CD14-positive monocyte (primary cell): ENCODE measurements at regions not wholly inside any gene's neighbourhood (a gene's known extent, or its start where the extent isn't known, plus 50 kb on each side); places are given as distances from the start of the nearest gene placed in this dataset.

ENCODE experiments used
- DNase-seq, 3 donors: peaks; one replicate each; pipeline ENCODE4 v3.0.0-alpha.2; 2011 to 2022
- H2AFZ ChIP-seq: 2 replicates; pipeline ENCODE4 v1.6.0; 2012; ENCODE audit warnings: mild to moderate bottlenecking, low read depth, low read length, inconsistent platforms; ENCODE audit not compliant: insufficient read depth, poor library complexity, severe bottlenecking
- H3K27ac ChIP-seq, 2 donors: 1 replicate in 1 of 2; 2 replicates in 1 of 2; pipeline ENCODE4 v1.5.1; 2012 to 2013; ENCODE audit warnings: low read length in 2 of 2, control low read depth in 1 of 2, inconsistent platforms in 1 of 2, low read depth in 1 of 2, mild to moderate bottlenecking in 1 of 2
- H3K27me3 ChIP-seq, 2 donors: one replicate each; pipeline versions ENCODE4 v1.6.0 to v1.6.1; 2011 to 2013; ENCODE audit warnings: low read length in 2 of 2; ENCODE audit not compliant: control insufficient read depth in 2 of 2, insufficient read depth in 2 of 2
- H3K36me3 ChIP-seq, 2 donors: replicated peaks in 1 of 2; 1 replicate in 1 of 2; 2 replicates in 1 of 2; pipeline versions ENCODE4 v1.5.1 to v1.6.1; 2012 to 2013; ENCODE audit warnings: low read length in 2 of 2, control low read depth in 1 of 2, inconsistent platforms in 1 of 2, mild to moderate bottlenecking in 1 of 2; ENCODE audit not compliant: insufficient read depth in 2 of 2, control insufficient read depth in 1 of 2
- H3K4me1 ChIP-seq, 2 donors: 1 replicate in 1 of 2; 2 replicates in 1 of 2; pipeline versions ENCODE4 v1.5.1 to v1.6.1; 2012 to 2013; ENCODE audit warnings: low read length in 2 of 2, control low read depth in 1 of 2, inconsistent platforms in 1 of 2, mild to moderate bottlenecking in 1 of 2, moderate library complexity in 1 of 2; ENCODE audit not compliant: insufficient read depth in 2 of 2, control insufficient read depth in 1 of 2
- H3K4me2 ChIP-seq: replicated peaks from 2 replicates; pipeline ENCODE3; 2012; ENCODE audit warnings: low read length, moderate library complexity, mild to moderate bottlenecking; ENCODE audit not compliant: poor library complexity, severe bottlenecking; ENCODE audit errors: extremely low read depth
- H3K4me3 ChIP-seq, 3 experiments: fragments of 200-600 bp in 1 of 3; sonication (generic) in 1 of 3; replicated peaks in 1 of 3; 1 replicate in 2 of 3; 2 replicates in 1 of 3; pipeline ENCODE4 v1.5.1; 2011 to 2013; ENCODE audit warnings: low read length in 3 of 3, mild to moderate bottlenecking in 3 of 3, control low read depth in 2 of 3, low read depth in 2 of 3, inconsistent platforms in 1 of 3, moderate library complexity in 1 of 3
- H3K79me2 ChIP-seq: 2 replicates; pipeline ENCODE4 v1.6.0; 2012; ENCODE audit warnings: mild to moderate bottlenecking, control low read depth, inconsistent platforms, low read length, moderate library complexity; ENCODE audit not compliant: insufficient read depth
- H3K9ac ChIP-seq: 2 replicates; pipeline ENCODE4 v1.6.0; 2017; ENCODE audit warnings: low read length, mild to moderate bottlenecking; ENCODE audit not compliant: insufficient read depth, poor library complexity, severe bottlenecking
- H3K9me3 ChIP-seq, 2 donors: replicated peaks in 1 of 2; 1 replicate in 1 of 2; 2 replicates in 1 of 2; pipeline versions ENCODE4 v1.5.1 to v1.6.1; 2012 to 2013; ENCODE audit warnings: low read length in 2 of 2, control low read depth in 1 of 2; ENCODE audit not compliant: control insufficient read depth in 1 of 2, insufficient read depth in 1 of 2
- H4K20me1 ChIP-seq: 2 replicates; pipeline ENCODE4 v1.6.0; 2012; ENCODE audit warnings: mild to moderate bottlenecking, low read length, control low read depth, moderate library complexity; ENCODE audit not compliant: insufficient read depth
- H3K27ac Mint-ChIP-seq, 7 donors: one replicate each; pipeline ENCODE4 v1.8.0; 2020; ENCODE audit warnings: mild to moderate bottlenecking in 7 of 7, mixed read lengths in 7 of 7, moderate library complexity in 6 of 7, inconsistent platforms in 2 of 7
- H3K27me3 Mint-ChIP-seq, 3 donors: one replicate each; pipeline ENCODE4 v1.8.0; 2021 to 2022; ENCODE audit warnings: low read depth in 3 of 3, mild to moderate bottlenecking in 3 of 3, mixed read lengths in 3 of 3, moderate library complexity in 3 of 3, inconsistent platforms in 1 of 3
- H3K36me3 Mint-ChIP-seq, 2 donors: one replicate each; pipeline ENCODE4 v1.8.0; 2020; ENCODE audit warnings: mixed read lengths in 2 of 2, inconsistent platforms in 1 of 2, mild to moderate bottlenecking in 1 of 2
- H3K4me1 Mint-ChIP-seq: one replicate; pipeline ENCODE4 v1.8.0; 2020; ENCODE audit warnings: mild to moderate bottlenecking, mixed read lengths
- H3K4me3 Mint-ChIP-seq, 2 donors: one replicate each; pipeline ENCODE4 v1.8.0; 2020; ENCODE audit warnings: mild to moderate bottlenecking in 2 of 2, mixed read lengths in 2 of 2, moderate library complexity in 1 of 2
- H3K9me3 Mint-ChIP-seq, 7 donors: one replicate each; pipeline ENCODE4 v1.8.0; 2020 to 2022; ENCODE audit warnings: mixed read lengths in 7 of 7, mild to moderate bottlenecking in 6 of 7, moderate library complexity in 6 of 7, inconsistent platforms in 2 of 7
- WGBS: methylation state at CpG from one replicate; pipeline ENCODE4 v1.1.5; 2013; ENCODE audit warnings: missing lambda C conversion rate; ENCODE audit not compliant: insufficient coverage; 5-methylcytosine and 5-hydroxymethylcytosine counted together
- intact Hi-C, 2 donors: fragments of 100-400 bp; cut with micrococcal nuclease; formaldehyde crosslinking; loops; one replicate each; pipeline versions ENCODE4 v1.15.0 to v1.15.1; 2023
- TF ChIP-seq, protein P1 (sequence below): fragments of 200-600 bp; IDR thresholded peaks from one replicate; pipeline ENCODE4 v1.8.0; 2022; ENCODE audit warnings: antibody characterized with exemption, mild to moderate bottlenecking

DNA sequence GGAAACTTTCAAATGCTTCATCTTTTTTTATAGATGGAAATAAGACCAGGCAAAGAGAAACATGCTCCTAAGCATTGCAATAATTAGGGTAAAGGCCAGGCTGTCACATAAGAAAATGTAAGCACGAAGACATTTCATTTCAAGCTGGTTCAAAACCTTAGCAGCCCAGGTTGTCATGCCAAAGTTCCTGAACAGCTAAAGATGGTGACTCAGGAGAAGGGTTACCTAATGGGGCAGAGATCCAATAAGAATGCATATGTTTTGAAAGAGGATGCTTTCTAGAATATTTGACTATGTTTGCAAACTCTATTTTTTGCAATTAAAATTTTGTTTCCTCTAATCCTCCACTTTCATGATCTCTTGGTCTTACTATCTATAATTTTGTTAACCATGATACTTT lies 65.6 kb upstream of the PHACTR2 start:
- H3K4me1 Mint-ChIP-seq: peaks cover 14% of the 10 kb centered on the region

DNA sequence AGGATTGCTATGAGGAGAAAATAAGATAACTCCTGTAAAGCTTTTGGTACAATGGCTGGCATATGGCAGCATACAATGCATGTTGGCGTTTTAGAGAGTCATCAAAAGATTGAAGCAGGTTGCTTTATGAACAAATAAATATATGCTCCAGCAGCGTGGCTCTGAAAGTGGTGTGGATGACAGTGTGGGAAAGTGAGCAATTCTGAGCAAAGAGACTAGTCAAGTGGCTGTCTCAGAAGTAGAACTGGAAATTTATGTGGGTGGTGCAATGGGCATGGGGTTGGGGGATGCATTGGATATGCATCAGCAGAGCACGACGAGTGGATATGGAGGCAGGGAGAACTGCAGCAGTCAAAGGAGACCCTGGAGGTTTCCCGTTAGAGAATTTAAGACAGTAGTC lies 66.2 kb upstream of the PHACTR2 start:
- Mint-ChIP-seq H3K4me1 (peaks cover 14% of the 10 kb centered on the region), H3K9me3 (peaks cover 0 to 5% (median 0%) of the 10 kb centered on the region in 7 donors), H3K36me3 (peaks cover 2 to 5% of the 10 kb centered on the region in 2 donors), H3K27me3 (no peaks in the 10 kb centered on the region), H3K27ac (peak overlapping the region in 1 of 7 donors; percentile 55), H3K4me3 (no peak overlapping the region)
- H2AFZ ChIP-seq: no peak overlapping the region
- peaks cover 9 to 15% of the 10 kb centered on the region in 2 donors for H3K4me1 ChIP-seq
- H3K9me3 ChIP-seq: no peaks in the 10 kb centered on the region
- H3K9ac ChIP-seq: no peak overlapping the region
- no peak overlapping the region for H3K27ac ChIP-seq
- peaks cover 61% of the 10 kb centered on the region for H3K79me2 ChIP-seq
- TF ChIP-seq, protein P1, sequence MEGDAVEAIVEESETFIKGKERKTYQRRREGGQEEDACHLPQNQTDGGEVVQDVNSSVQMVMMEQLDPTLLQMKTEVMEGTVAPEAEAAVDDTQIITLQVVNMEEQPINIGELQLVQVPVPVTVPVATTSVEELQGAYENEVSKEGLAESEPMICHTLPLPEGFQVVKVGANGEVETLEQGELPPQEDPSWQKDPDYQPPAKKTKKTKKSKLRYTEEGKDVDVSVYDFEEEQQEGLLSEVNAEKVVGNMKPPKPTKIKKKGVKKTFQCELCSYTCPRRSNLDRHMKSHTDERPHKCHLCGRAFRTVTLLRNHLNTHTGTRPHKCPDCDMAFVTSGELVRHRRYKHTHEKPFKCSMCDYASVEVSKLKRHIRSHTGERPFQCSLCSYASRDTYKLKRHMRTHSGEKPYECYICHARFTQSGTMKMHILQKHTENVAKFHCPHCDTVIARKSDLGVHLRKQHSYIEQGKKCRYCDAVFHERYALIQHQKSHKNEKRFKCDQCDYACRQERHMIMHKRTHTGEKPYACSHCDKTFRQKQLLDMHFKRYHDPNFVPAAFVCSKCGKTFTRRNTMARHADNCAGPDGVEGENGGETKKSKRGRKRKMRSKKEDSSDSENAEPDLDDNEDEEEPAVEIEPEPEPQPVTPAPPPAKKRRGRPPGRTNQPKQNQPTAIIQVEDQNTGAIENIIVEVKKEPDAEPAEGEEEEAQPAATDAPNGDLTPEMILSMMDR: no peak
- WGBS: 100% methylated on average over 5 of the region's 5 CpGs
- no peaks in the 10 kb centered on the region for H3K27me3 ChIP-seq
- H4K20me1 ChIP-seq: peaks cover 13% of the 10 kb centered on the region
- no peaks in the 10 kb centered on the region for H3K36me3 ChIP-seq
- DNase-seq: no peak
- intact Hi-C loops: no loop called here
- H3K4me3 ChIP-seq: no peak overlapping the region
- no peak overlapping the region for H3K4me2 ChIP-seq

More for the DNA sequence above, 65.6 kb upstream of the PHACTR2 start:
- no peak overlapping the region for H3K9ac ChIP-seq
- H3K36me3 Mint-ChIP-seq: peaks cover 2 to 5% of the 10 kb centered on the region in 2 donors
- no peaks in the 10 kb centered on the region for H3K27me3 ChIP-seq
- no peak for DNase-seq
- WGBS: no CpG with 5 or more reads among the region's 1 CpG
- no peak overlapping the region for H3K4me3 ChIP-seq
- intact Hi-C loops: no loop called here
- peaks cover 9 to 15% of the 10 kb centered on the region in 2 donors for H3K4me1 ChIP-seq
- no peak overlapping the region for H2AFZ ChIP-seq
- no peak overlapping the region for H3K4me2 ChIP-seq
- no peaks in the 10 kb centered on the region for H3K27me3 Mint-ChIP-seq
- TF ChIP-seq, protein P1: no peak
- H3K9me3 ChIP-seq: no peaks in the 10 kb centered on the region
- H3K27ac Mint-ChIP-seq: no peak overlapping the region
- H3K9me3 Mint-ChIP-seq: peaks cover 0 to 5% (median 0%) of the 10 kb centered on the region in 7 donors
- no peak overlapping the region for H3K27ac ChIP-seq
- peaks cover 13% of the 10 kb centered on the region for H4K20me1 ChIP-seq
- no peaks in the 10 kb centered on the region for H3K36me3 ChIP-seq
- H3K4me3 Mint-ChIP-seq: no peak overlapping the region
- peaks cover 61% of the 10 kb centered on the region for H3K79me2 ChIP-seq
